KOPT-K1 (cell line): ENCODE measurements at regions not wholly inside any gene's neighbourhood (a gene's known extent, or its start where the extent isn't known, plus 50 kb on each side); places are given as distances from the start of the nearest gene placed in this dataset.

Experiments used
- H3K27ac ChIP-seq: fragments of 200-600 bp; sonication (generic); 2 replicates; pipeline ENCODE4 v1.5.1; 2016; ENCODE audit warnings: antibody characterized with exemption, mild to moderate bottlenecking, low read depth, low read length; ENCODE audit not compliant: poor library complexity, severe bottlenecking
- H3K36me3 ChIP-seq: fragments of 200-600 bp; sonication (generic); 2 replicates; pipeline ENCODE4 v1.5.1; 2017; ENCODE audit warnings: antibody characterized with exemption, mild to moderate bottlenecking, low read length, moderate library complexity; ENCODE audit not compliant: insufficient read depth
- H3K9me3 ChIP-seq: fragments of 200-600 bp; sonication (generic); 2 replicates; pipeline ENCODE4 v1.5.1; 2017; ENCODE audit warnings: antibody characterized with exemption, low read length, mild to moderate bottlenecking; ENCODE audit not compliant: insufficient read depth, poor library complexity, severe bottlenecking

DNA sequence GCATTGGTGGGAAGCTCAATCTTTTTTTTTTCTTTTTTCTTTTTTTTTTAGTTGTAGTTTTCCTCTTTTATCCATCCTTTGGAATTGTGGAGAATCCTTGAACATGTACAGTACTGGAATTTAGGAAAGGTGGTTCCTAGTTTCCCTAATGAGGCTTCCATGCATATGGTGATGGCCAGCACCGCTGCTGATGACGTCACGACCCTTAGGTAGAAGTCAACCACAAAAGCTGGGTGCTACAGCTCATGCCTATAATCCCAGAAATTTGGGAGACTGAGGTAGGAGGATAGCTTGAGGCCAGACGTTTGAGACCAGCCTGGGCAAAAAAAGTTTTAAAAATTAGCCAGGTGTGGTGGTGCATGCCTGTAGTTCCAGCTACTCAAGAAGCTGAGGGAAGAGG is 79.3 kb upstream of the SOX4 start:
- Histone ChIP-seq H3K27ac (no peak overlapping the region), H3K9me3 (no peaks in the 10 kb centered on the region), H3K36me3 (no peaks in the 10 kb centered on the region)

DNA sequence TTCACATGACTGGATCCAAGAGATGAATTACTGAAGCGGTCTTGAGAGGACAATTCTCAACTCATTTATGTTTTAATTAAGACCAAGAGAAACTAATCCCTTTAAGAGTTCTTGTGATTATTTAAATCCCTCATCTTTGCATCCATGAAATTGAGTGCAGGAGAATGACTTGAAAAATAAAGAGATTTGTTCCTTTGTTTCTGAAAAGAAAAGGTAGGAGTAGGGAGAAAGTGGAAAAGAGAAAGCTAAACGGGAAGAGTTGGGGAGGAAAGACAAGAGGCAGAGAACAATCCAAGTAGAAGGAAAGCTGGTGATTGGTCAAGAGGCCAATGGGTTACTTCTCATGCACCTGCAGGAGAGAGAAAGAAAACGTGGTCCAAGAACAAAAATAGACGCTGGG is 75.2 kb upstream of the SOX4 start:
- H3K36me3 ChIP-seq, result no peaks in the 10 kb centered on the region
- H3K9me3 ChIP-seq, result no peaks in the 10 kb centered on the region
- H3K27ac ChIP-seq, result no peak overlapping the region

- Histone ChIP-seq H3K36me3 (no peaks in the 10 kb centered on the region), H3K9me3 (no peaks in the 10 kb centered on the region), H3K27ac (no peak overlapping the region)
Measured at GRCh38 chr6:21519642-21520041, 73.9 kb upstream of the SOX4 start.

DNA sequence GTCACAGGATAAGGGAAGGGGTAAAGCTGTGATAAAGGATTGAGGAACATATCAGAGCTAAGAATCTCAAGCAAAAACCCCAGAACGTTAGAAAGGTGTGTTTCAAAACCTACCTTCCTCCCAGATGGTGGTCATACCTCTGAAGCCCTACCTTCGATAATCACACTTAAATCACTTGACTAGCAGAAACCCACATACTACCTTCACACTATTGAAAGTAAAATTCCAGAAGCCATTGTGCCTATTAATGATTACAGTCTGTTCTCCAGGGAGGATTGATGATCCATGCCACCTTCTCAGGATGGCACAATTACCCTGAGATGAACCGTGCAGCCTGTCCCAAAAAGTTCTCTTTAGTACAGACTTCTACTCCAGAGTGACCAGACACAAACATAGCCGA is 72.3 kb upstream of the SOX4 start:
- H3K36me3 ChIP-seq, result no peaks in the 10 kb centered on the region
- H3K27ac ChIP-seq, result no peak overlapping the region
- H3K9me3 ChIP-seq, result no peaks in the 10 kb centered on the region

DNA sequence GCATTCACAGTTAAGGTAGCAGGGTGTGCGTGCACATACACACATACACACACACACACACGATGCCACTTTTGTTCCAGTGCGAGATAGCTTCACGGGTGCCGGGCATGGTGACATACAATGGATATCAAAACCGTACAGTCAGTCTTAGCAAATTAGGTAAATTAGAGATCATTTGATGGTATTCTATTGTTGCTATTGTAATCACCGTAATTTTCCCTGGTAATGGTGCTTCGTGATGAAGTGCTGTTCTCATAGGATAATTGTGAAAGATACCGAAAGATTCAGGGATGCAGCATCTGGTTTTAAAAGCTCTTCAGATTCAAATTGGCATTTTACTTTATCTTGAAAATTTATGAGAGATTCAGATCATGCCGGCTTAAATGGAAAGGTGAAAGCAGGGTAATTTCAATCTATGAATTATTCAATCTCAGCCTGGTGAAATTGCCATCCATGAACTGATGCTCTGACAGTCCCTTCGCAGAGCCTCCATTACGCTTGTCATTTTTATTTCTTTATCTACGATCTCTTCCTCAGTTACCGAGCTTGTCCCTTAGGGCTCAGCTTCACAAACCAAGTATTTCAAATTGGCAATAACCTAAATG is 71.3 kb upstream of the SOX4 start:
- H3K27ac ChIP-seq, result no peak overlapping the region
- H3K36me3 ChIP-seq, result no peaks in the 10 kb centered on the region
- H3K9me3 ChIP-seq, result no peaks in the 10 kb centered on the region

DNA sequence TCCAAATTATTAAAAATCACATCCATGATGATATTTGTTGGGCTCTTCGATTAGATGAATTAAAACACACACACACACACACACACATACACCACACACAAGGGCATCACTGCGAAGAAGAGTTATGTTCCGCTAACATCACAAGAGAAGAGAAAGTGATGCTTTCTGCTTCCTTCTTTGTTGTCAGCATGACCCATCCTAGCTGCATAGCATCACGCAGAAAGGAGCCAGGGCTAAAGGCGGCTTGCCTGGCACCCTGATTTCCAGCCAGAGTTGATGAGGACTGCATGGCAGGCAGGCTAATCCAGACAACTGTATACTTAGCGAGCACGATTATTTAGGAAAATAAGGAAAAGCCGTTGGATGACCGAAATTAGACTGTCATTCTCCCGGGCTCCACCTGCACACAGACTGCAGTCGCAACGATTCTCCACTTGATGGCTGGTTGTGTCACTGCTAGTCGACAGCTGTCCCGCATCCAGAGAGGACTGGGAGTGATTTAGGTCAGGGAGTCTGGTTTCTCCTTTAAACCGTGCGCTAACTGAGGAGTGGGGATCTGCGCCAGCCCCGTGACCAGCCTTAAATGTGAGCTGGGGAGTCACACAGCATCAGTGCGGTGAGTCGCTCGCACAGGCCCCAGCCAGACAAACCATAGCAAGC is 70.6 kb upstream of the SOX4 start:
- Histone ChIP-seq H3K27ac (no peak overlapping the region), H3K36me3 (no peaks in the 10 kb centered on the region), H3K9me3 (no peaks in the 10 kb centered on the region)

DNA sequence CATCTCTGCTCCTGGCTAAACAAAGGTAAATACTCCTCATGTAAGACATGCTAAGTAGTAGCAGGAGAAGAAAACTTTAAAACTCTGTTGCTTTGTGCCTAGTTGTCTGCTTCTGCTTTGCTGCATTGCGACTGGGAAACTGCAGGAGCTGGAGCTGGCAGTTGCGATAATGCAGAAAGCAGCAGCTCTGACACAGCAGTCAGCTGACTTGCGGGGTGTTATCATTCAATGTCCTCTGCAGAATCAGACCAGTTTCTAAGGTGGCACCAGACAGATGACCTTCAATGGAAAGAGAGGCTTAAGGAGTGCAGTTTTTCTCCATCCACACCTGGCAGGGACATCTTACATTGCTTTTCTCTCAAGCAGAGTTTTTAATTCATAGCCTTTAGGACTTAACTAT is 69.9 kb upstream of the SOX4 start:
- Histone ChIP-seq H3K36me3 (no peaks in the 10 kb centered on the region), H3K27ac (no peak overlapping the region)

DNA sequence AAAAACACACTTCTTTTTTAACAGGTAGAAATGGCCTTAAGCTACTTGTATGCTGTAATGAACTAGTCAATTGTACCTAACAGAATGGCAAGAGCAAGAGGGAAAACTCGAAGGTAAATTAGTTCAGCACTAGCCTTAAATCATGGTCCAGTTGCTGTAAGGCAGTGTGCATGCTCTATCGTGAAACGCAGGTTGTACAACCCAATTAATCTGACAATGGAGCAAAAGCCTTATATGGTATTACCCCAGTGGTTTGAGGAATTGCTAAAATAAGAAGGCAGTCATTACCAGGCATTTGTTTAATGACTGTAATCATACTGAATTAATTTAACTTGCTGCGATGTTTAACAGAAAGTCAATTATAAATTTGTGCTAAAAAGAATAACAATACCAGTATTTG is 69.3 kb upstream of the SOX4 start:
- H3K27ac ChIP-seq, result no peak overlapping the region
- no peaks in the 10 kb centered on the region for H3K36me3 ChIP-seq

More for the DNA sequence above, 69.9 kb upstream of the SOX4 start:
- H3K9me3 ChIP-seq, result no peaks in the 10 kb centered on the region

GRCh38 chr6:21526974-21527373 is 66.6 kb upstream of the SOX4 start:
- Histone ChIP-seq H3K27ac (no peak overlapping the region), H3K36me3 (no peaks in the 10 kb centered on the region), H3K9me3 (no peaks in the 10 kb centered on the region)

More for the DNA sequence above, 69.3 kb upstream of the SOX4 start:
- H3K9me3 ChIP-seq, result no peaks in the 10 kb centered on the region

- Histone ChIP-seq H3K27ac (no peak overlapping the region), H3K9me3 (no peaks in the 10 kb centered on the region), H3K36me3 (no peaks in the 10 kb centered on the region)
Measured at GRCh38 chr6:21527731-21528130, 65.8 kb upstream of the SOX4 start.

DNA sequence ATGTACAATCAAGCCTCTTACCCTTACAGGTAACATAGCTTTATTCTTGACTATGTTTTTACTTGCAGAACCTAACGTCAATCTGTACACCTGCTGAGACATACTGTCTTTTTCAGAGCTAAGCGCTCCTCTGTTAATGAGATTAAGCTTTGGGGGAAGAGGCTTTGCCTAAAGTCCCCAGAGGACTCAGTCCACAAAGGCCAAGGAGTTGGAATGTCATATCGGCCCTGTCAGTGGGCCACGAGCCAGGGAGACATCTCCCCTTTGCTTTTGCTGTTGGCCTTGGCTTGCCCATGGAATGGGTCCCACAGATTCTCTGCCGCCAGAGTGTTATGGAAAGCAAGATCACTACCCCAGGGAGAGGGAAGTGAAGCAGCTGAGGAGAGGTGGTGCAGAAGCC is 64.1 kb upstream of the SOX4 start:
- Histone ChIP-seq H3K27ac (no peak overlapping the region), H3K36me3 (no peaks in the 10 kb centered on the region), H3K9me3 (no peaks in the 10 kb centered on the region)

DNA sequence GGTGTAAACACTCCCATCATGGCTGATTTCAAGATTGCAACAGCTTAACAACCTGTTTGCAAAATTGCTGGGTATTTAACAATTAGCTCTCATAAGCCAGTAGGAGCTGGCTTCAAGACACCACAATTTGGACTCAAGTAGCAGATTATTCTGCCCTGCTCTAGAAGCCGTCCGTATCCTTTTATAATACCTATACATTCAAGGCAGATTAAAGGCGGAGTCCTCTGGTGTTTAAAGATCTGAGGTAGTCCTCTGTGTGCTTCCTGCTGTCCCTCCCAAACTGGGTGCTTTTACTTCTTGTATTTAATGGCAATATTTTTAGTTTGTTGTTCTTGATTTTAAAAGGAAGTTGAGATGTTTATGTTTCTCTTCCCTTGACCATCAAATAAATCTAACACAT is 62.2 kb upstream of the SOX4 start:
- H3K36me3 ChIP-seq, result no peaks in the 10 kb centered on the region
- no peaks in the 10 kb centered on the region for H3K9me3 ChIP-seq

GRCh38 chr6:21533678-21534077 is 59.9 kb upstream of the SOX4 start:
- Histone ChIP-seq H3K27ac (no peak overlapping the region), H3K36me3 (no peaks in the 10 kb centered on the region), H3K9me3 (no peaks in the 10 kb centered on the region)

More for the DNA sequence above, 62.2 kb upstream of the SOX4 start:
- H3K27ac ChIP-seq, result no peak overlapping the region

DNA sequence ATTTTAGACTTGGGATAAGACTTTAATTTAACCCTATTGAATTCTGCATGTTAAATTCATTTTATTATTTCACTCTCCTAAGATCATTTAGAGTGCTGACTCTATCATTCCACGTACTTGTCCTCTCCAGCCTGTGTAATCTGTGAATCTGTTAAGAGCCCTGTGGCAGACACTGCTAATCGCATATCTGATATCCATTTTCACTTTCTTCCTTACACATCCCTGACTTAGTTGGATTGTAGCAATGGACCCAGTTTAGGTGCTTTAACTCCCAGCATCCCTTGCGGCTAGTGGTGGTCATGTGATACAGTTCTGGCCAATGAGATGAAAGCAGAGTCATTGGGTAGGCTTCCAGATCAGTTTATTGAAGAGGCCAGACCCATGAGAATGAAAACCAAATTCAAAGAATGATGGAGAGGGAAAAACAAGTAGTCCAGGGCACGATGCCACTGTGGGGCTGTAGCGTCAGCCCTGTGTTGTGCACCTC is 57.2 kb upstream of the SOX4 start:
- Histone ChIP-seq H3K36me3 (no peaks in the 10 kb centered on the region), H3K27ac (no peak overlapping the region)

DNA sequence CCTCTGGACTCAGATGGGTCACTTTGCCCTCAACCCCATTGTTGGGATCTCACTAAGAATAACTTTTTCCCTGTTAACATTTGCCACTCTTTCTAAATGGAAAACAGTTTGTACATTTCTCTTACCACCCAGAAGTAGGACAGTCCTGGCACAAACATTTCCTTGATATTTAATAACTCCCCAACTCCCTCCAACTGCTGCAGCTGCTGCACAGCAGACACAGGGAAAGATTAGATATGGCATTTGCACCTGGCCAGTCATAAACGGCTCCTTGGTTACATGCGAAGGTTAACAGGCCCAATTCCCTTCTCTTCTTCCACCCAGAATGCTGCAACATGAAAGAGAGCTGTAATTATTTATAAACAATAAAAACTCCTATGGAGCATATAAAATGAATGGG is 55.9 kb upstream of the SOX4 start:
- Histone ChIP-seq H3K27ac (no peak overlapping the region), H3K36me3 (no peaks in the 10 kb centered on the region), H3K9me3 (no peaks in the 10 kb centered on the region)

More for the DNA sequence above, 57.2 kb upstream of the SOX4 start:
- no peaks in the 10 kb centered on the region for H3K9me3 ChIP-seq

DNA sequence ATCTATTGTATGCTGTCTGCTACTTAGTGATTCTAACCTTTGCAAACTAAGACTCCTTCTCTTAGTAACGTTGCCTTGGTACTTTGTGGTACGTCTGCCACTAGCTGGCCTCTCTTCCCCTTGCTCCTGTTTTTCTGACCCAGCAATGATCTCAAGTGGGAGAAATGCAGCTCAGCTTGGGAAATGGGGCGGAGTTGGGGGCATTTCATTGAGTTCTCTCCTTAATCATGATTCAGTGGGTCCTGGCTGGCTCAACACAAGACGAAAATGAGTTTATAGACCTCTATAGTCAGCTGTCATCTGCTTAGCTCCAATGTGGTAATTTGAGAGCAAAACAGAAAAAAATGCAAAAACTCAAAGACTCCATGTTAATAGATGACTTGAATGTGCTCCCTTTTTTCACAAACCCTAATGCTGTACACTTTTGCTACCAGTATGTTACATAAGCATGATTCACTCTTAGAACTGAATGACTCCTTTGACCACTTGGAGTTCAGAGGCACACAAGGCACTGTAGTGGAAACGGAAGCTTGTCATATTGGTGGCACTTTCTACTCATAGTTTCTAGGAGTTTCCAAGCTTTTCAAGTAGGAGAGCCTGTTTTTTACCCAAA is 55.3 kb upstream of the SOX4 start:
- no peaks in the 10 kb centered on the region for H3K36me3 ChIP-seq
- no peaks in the 10 kb centered on the region for H3K9me3 ChIP-seq
- H3K27ac ChIP-seq, result no peak overlapping the region
